PC-3 (cell line): ENCODE measurements at regions not wholly inside any gene's neighbourhood (a gene's known extent, or its start where the extent isn't known, plus 50 kb on each side); places are given as distances from the start of the nearest gene placed in this dataset.
"Not testable (repeated sequence)": the region's sequence is repeated elsewhere in the genome, so short reads cannot be mapped to it uniquely, and the experiment has no call there.

ENCODE experiments used
- ATAC-seq: fragments of 200-7000 bp; cut with Tn5 transposase; 2 replicates; pipeline ENCODE4 v1.9.1; 2020; ENCODE audit warnings: mild to moderate bottlenecking, moderate library complexity
- BruUV-seq: library from RNA; stranded (reverse); fragments of 400-500 nt; replicated peaks from 2 replicates; lab custom pipeline; 2021; lab: Mats Ljungman, UMichigan
- CTCF ChIA-PET: fragments of 300-600 bp; sonication (Branson Sonifier 250); formaldehyde crosslinking; loops from one replicate; lab custom pipeline; 2022; ENCODE audit warnings: antibody characterized with exemption; lab: Charles Lee
- POLR2A ChIA-PET: fragments of 300-600 bp; sonication (Branson Sonifier 250); formaldehyde crosslinking; loops from one replicate; lab custom pipeline; 2022; ENCODE audit warnings: antibody characterized with exemption; ENCODE audit not compliant: unreplicated experiment; lab: Charles Lee
- DNase-seq: peaks from one replicate; pipeline ENCODE4 v3.0.0-alpha.2; 2015
- H2AFZ ChIP-seq: fragments of 300-600 bp; sonication (generic); 2 replicates; pipeline ENCODE4 v1.6.0; 2016; ENCODE audit warnings: antibody characterized with exemption, low read length
- H3F3A ChIP-seq: fragments of 300-600 bp; sonication (generic); one replicate; pipeline ENCODE4 v1.6.0; 2017; ENCODE audit warnings: antibody characterized with exemption, low read length, control low read depth, mild to moderate bottlenecking; ENCODE audit not compliant: unreplicated experiment
- H3K27ac ChIP-seq: fragments of 300-600 bp; sonication (generic); 2 replicates; pipeline ENCODE4 v1.5.1; 2016; ENCODE audit warnings: mild to moderate bottlenecking, low read length
- H3K27me3 ChIP-seq: fragments of 300-600 bp; sonication (generic); 2 replicates; pipeline ENCODE4 v1.6.1; 2016; ENCODE audit warnings: low read length, mixed read lengths
- H3K36me3 ChIP-seq: fragments of 300-600 bp; sonication (generic); 2 replicates; pipeline ENCODE4 v1.6.1; 2016; ENCODE audit warnings: low read depth, mixed run types, low read length, mixed read lengths
- H3K4me1 ChIP-seq: fragments of 300-600 bp; sonication (generic); 2 replicates; pipeline ENCODE4 v1.5.1; 2016; ENCODE audit warnings: low read length; ENCODE audit not compliant: insufficient read depth
- H3K4me2 ChIP-seq: fragments of 300-600 bp; sonication (generic); 2 replicates; pipeline ENCODE4 v1.6.0; 2016; ENCODE audit warnings: low read length
- H3K4me3 ChIP-seq: fragments of 300-600 bp; sonication (generic); 2 replicates; pipeline ENCODE4 v1.5.1; 2016; ENCODE audit warnings: mild to moderate bottlenecking, low read length, mixed read lengths
- H3K79me2 ChIP-seq: fragments of 300-600 bp; sonication (generic); 2 replicates; pipeline ENCODE4 v1.6.1; 2017; ENCODE audit warnings: low read length, mixed read lengths
- H3K9ac ChIP-seq: fragments of 300-600 bp; sonication (generic); 2 replicates; pipeline ENCODE4 v1.6.0; 2016; ENCODE audit warnings: mild to moderate bottlenecking, low read length
- H3K9me2 ChIP-seq: fragments of 300-600 bp; sonication (generic); replicated peaks from 2 replicates; pipeline ENCODE4 v1.6.1; 2016; ENCODE audit warnings: mixed run types, low read length, mixed read lengths
- H3K9me3 ChIP-seq: fragments of 300-600 bp; sonication (generic); 2 replicates; pipeline ENCODE4 v1.6.1; 2016; ENCODE audit warnings: low read length, mixed read lengths
- H4K20me1 ChIP-seq: fragments of 300-600 bp; sonication (generic); 2 replicates; pipeline ENCODE4 v1.6.1; 2016; ENCODE audit warnings: low read length, mixed read lengths
- CTCF ChIP-seq: fragments of 300-600 bp; sonication (generic); conservative IDR thresholded peaks from 2 replicates; pipeline ENCODE4 v1.5.1; 2017; ENCODE audit warnings: antibody characterized with exemption, low read depth, mild to moderate bottlenecking, low read length
- EZH2 ChIP-seq: fragments of 300-600 bp; sonication (generic); IDR thresholded peaks from one replicate; pipeline ENCODE4 v1.6.1; 2017; ENCODE audit warnings: antibody characterized with exemption, mild to moderate bottlenecking, low read length; ENCODE audit not compliant: unreplicated experiment
- EZH2phosphoT487 ChIP-seq: fragments of 300-600 bp; sonication (generic); IDR thresholded peaks from 2 replicates; pipeline ENCODE4 v1.6.1; 2018; ENCODE audit warnings: mild to moderate bottlenecking, antibody characterized with exemption, low read length, borderline replicate concordance
- intact Hi-C: fragments of 100-400 bp; cut with micrococcal nuclease; formaldehyde crosslinking; loops from 2 replicates; pipeline ENCODE4 v1.9.0; 2023

GRCh38 chr6:117008618-117009017, 131.6 kb downstream of the RFX6 start:
- Histone ChIP-seq H3K4me1 (no peaks in the 10 kb centered on the region), H3K27me3 (no peaks in the 10 kb centered on the region), H3K9me2 (no peaks in the 10 kb centered on the region), H3K9ac (no peak overlapping the region), H3K36me3 (no peaks in the 10 kb centered on the region), H3K27ac (no peak overlapping the region), H3F3A (no peaks in the 10 kb centered on the region), H2AFZ (no peak overlapping the region), H3K4me3 (no peak overlapping the region), H4K20me1 (no peaks in the 10 kb centered on the region), H3K9me3 (no peaks in the 10 kb centered on the region), H3K79me2 (no peaks in the 10 kb centered on the region), H3K4me2 (no peak overlapping the region)
- ATAC-seq = no peak
- intact Hi-C loops = no loop called here
- BruUV-seq = no TSS peak
- POLR2A ChIA-PET = no interaction called here
- CTCF ChIA-PET = no interaction called here
- TF ChIP-seq CTCF (no peak), EZH2phosphoT487 (no peak), EZH2 (no peak)
- DNase-seq = no peak

GRCh38 chr6:117014641-117015473, 137.8 kb downstream of the RFX6 start:
- POLR2A ChIA-PET, H3K79me2 ChIP-seq: not testable (repeated sequence)
- CTCF ChIA-PET = interaction anchor here (0.6 kb wide), 1 partner anchor 205 kb away, joined by 3 read pairs; no protein-coding TSS in a partner anchor

GRCh38 chr6:117015474-117015804, 138.4 kb downstream of the RFX6 start:
- ATAC-seq, POLR2A ChIA-PET, intact Hi-C loops: not testable (repeated sequence)

More at GRCh38 chr6:117014641-117015473, 137.8 kb downstream of the RFX6 start:
- H3K27ac ChIP-seq, BruUV-seq, ATAC-seq, H3K27me3 ChIP-seq, H2AFZ ChIP-seq, H3K9me2 ChIP-seq, H4K20me1 ChIP-seq, H3K36me3 ChIP-seq, H3K4me3 ChIP-seq, H3F3A ChIP-seq, H3K4me2 ChIP-seq, DNase-seq, H3K9me3 ChIP-seq, H3K9ac ChIP-seq, H3K4me1 ChIP-seq, intact Hi-C loops: not testable (repeated sequence)

More at GRCh38 chr6:117015474-117015804, 138.4 kb downstream of the RFX6 start:
- not testable (repeated sequence) for H3K9ac ChIP-seq, H4K20me1 ChIP-seq, H3F3A ChIP-seq, DNase-seq, H3K27me3 ChIP-seq, H3K9me2 ChIP-seq, H3K9me3 ChIP-seq, H2AFZ ChIP-seq, H3K79me2 ChIP-seq, H3K4me3 ChIP-seq, H3K36me3 ChIP-seq, H3K4me1 ChIP-seq, H3K27ac ChIP-seq, BruUV-seq, H3K4me2 ChIP-seq
- CTCF ChIA-PET = interaction anchor here (0.6 kb wide), 1 partner anchor 205 kb away, joined by 3 read pairs; no protein-coding TSS in a partner anchor
